GM18511 (cell line): ENCODE measurements at regions not wholly inside any gene's neighbourhood (a gene's known extent, or its start where the extent isn't known, plus 50 kb on each side); places are given as distances from the start of the nearest gene placed in this dataset.
"Not testable (repeated sequence)": the region's sequence is repeated elsewhere in the genome, so short reads cannot be mapped to it uniquely, and the experiment has no call there.

Source experiments
- ATAC-seq: cut with Tn5 transposase; IDR thresholded peaks from one replicate; pipeline ENCODE4 v1.9.1; 2021; ENCODE audit warnings: mild to moderate bottlenecking, moderate library complexity; ENCODE audit not compliant: unreplicated experiment

- no peak for ATAC-seq
Measured at GRCh38 chr6:77010931-77011542, 452.3 kb downstream of the HTR1B start.

- ATAC-seq = no peak
Measured at GRCh38 chr6:76992553-76992952, 470.7 kb downstream of the HTR1B start.

- ATAC-seq = no peak
Measured at GRCh38 chr6:76984572-76984971, 478.7 kb downstream of the HTR1B start.

GRCh38 chr6:76982476-76983199, 480.7 kb downstream of the HTR1B start:
- ATAC-seq = no peak

- ATAC-seq = no peak
Measured at GRCh38 chr6:76972474-76972873, 490.8 kb downstream of the HTR1B start.

GRCh38 chr6:76959177-76959576, 504.1 kb downstream of the HTR1B start:
- not testable (repeated sequence) for ATAC-seq

GRCh38 chr6:76942203-76942966, 520.9 kb downstream of the HTR1B start:
- no peak for ATAC-seq

- no peak for ATAC-seq
Measured at GRCh38 chr6:76940191-76940590, 523.1 kb downstream of the HTR1B start.

GRCh38 chr6:76914737-76915136, 548.6 kb downstream of the HTR1B start:
- ATAC-seq = no peak

- ATAC-seq = not testable (repeated sequence)
Measured at GRCh38 chr6:76905541-76905940, 557.8 kb downstream of the HTR1B start.

- ATAC-seq = no peak
Measured at GRCh38 chr6:76892542-76892941, 570.7 kb downstream of the HTR1B start.

GRCh38 chr6:76888351-76888750, 574.9 kb downstream of the HTR1B start:
- ATAC-seq = no peak

- ATAC-seq = no peak
Measured at GRCh38 chr6:76886900-76887299, 576.4 kb downstream of the HTR1B start.

GRCh38 chr6:76885861-76886301, 577.4 kb downstream of the HTR1B start:
- ATAC-seq = no peak

GRCh38 chr6:76881414-76881813, 581.9 kb downstream of the HTR1B start:
- ATAC-seq = no peak

GRCh38 chr6:76876922-76877553, 586.3 kb downstream of the HTR1B start:
- ATAC-seq = no peak

- not testable (repeated sequence) for ATAC-seq
Measured at GRCh38 chr6:76876430-76876829, 586.9 kb downstream of the HTR1B start.

GRCh38 chr6:76867182-76867581, 596.1 kb downstream of the HTR1B start:
- no peak for ATAC-seq

- no peak for ATAC-seq
Measured at GRCh38 chr6:76866091-76866915, 597.0 kb downstream of the HTR1B start.

GRCh38 chr6:76862936-76863335, 600.4 kb downstream of the HTR1B start:
- no peak for ATAC-seq
